Sigmoid colon (tissue), 4 donors: ENCODE measurements at regions not wholly inside any gene's neighbourhood (a gene's known extent, or its start where the extent isn't known, plus 50 kb on each side); places are given as distances from the start of the nearest gene placed in this dataset.
"Not testable (repeated sequence)": the region's sequence is repeated elsewhere in the genome, so short reads cannot be mapped to it uniquely, and the experiment has no call there.

Experiments
- CTCF ChIP-seq, 4 experiments: fragments of 450-650 bp in 3 of 4; fragments of 200-600 bp in 1 of 4; IDR thresholded peaks; one replicate each; pipeline ENCODE4 v1.5.1; 2016 to 2019; ENCODE audit warnings: antibody characterized with exemption in 4 of 4, mild to moderate bottlenecking in 3 of 4, moderate library complexity in 2 of 4
- EP300 ChIP-seq, 4 donors: sonication (generic); formaldehyde crosslinking; IDR thresholded peaks; one replicate each; pipeline ENCODE4 v1.6.1; 2017; ENCODE audit warnings: antibody characterized with exemption in 4 of 4
- POLR2A ChIP-seq, 2 donors: fragments of 450-650 bp; IDR thresholded peaks; one replicate each; pipeline ENCODE4 v1.6.1; 2016; ENCODE audit warnings: antibody characterized with exemption in 2 of 2, mild to moderate bottlenecking in 2 of 2, moderate library complexity in 2 of 2
- POLR2AphosphoS5 ChIP-seq, 4 donors: sonication (generic); formaldehyde crosslinking; IDR thresholded peaks; one replicate each; pipeline ENCODE4 v1.6.1; 2017; ENCODE audit warnings: antibody characterized with exemption in 4 of 4

- not testable (repeated sequence) for TF ChIP-seq CTCF, POLR2A, POLR2AphosphoS5, EP300 (IDR thresholded peaks at IDR 0.05)
Measured at GRCh38 chr4:175093055-175093454, 174.9 kb downstream of the ADAM29 start.
